NOMO-1 treated with dmso at 0.1 percent for 144 hours (cell line): ENCODE measurements at regions not wholly inside any gene's neighbourhood (a gene's known extent, or its start where the extent isn't known, plus 50 kb on each side); places are given as distances from the start of the nearest gene placed in this dataset.

ENCODE experiments used
- DNase-seq: peaks from one replicate; lab custom pipeline; 2025; ENCODE audit not compliant: unreplicated experiment; lab: John Stamatoyannopoulos, UW

DNA sequence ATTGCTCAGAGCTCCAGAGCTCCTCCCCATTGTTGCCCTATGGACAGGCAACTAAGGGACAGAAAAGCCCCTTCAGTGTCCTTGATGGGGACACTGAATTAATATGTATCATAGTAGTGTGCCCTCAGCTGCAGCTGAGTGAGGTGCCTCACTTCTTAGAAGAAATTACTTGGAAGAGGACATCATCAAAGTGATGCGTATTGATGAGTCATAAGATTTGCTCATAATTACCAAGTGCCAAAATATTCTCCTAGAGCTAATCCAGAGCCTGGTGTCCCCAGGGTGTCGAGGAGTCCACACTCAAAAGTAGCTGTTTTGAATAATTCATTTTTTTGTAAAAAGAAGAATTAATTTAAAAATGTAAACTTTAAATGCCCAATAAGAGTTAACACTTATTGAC, 200.7 kb upstream of the SEMA6D start:
- DNase-seq, result no peak

DNA sequence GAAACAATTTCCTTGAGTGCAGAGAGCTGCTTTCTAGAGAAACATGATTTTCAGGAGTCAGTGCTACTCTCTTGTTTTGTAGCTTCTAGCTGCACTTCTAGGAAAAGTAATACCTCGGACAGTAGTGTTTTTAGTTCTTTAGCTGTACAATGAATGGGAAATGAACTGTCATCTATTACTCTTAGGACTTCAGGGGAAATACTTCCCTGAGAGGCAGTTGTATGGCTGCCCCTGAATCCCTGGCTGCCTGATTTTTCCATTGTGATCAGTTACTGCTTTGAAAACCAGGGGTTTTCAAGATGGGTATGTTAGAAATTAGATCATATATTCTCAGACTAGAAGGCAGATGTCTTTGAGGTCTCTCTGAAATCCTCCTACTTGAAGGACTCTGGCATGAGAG, 200.3 kb upstream of the SEMA6D start:
- DNase-seq, result no peak

DNA sequence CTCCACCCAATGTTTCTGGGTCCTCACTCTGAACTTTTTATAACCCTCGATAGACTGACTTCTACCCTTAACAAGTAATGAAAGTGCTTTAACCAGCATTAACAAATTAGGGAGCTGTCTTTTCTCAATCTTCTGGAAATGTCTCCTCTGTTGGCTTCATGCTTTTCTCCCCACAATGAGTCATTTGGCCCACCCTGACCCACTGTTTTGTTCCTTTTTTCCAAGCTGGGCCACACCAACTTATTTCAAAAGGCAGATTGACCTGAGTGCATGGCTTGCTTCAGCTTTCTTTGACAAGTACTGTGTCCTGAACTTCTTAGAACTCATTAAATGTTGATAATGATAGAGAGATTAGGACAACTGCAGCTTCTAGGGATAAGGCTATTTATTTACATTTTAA, 199.6 kb upstream of the SEMA6D start:
- peak; percentile 23 for DNase-seq

DNA sequence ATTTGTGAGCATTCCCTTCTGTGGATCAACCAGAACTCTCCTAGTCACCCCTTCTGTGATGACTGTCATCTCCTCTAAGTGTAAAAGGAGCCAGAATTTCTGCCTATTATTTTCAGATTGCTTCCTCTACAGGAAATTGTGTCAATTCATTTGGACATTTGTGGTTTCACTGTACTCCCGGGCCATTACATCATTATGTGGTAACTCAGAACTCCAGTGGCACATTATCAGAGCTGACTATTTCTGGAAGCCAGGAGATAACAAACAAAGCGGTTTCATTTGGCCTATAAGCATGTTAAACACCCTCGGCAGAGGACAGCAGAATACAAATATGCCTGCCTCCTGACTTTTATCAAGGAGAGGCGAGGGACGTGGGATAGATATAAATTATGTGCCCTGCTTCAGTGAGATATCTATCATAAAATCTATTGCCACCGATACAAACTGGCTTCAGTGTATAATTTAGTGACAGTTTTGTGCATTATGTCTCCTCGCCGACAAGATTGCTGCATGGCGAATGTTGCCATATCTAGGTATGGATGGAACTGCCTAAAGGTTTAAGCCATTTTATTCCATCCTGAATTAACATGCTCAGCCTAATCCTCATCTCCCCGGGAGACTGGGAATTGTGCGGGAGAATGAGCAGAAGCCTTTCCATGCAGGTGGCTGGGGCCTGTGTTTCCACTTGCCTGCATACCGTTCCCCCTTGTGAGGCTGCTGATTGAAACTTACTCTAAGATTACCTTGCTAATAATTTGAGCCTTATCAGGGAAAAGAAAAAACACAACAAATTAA, 193.4 kb upstream of the SEMA6D start:
- DNase-seq, result peak; percentile 69

DNA sequence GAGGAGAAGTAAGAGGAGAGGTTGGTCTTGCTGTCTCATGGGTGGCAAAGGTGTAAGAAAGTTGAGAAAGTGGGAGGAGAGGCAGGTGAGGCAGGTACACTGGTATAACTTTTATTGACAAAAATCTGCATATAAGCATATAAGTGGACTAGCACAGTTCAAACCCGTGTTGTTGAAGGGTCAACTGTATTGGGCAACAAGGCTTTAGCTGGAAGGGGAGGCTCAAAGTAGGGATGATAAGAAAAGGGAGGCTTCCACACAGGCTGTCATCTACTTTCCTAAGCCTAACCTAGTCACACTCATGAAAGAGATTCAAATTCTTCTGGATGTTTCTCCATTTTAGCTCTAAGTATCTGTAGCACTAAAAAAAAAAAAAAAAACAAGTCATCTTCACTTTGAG, 188.1 kb upstream of the SEMA6D start:
- no peak for DNase-seq

DNA sequence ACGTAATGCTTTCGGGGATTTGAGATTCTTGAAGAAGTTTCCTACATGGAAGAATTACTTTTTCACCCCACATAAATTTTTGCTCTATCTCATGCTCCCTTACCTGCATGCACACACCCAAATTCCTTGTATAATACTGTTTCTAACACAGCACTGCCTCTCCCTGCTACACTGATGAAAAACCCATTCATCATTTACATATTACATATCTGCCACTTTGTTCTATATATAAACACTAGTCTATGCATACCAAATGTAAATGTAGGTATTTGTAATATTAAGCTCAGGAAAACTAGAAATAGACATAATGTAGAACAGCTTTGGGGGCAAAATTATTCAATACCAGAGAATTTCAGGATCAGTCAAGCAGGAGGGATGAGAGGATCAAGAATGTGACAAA, 182.6 kb upstream of the SEMA6D start:
- DNase-seq, result no peak

DNA sequence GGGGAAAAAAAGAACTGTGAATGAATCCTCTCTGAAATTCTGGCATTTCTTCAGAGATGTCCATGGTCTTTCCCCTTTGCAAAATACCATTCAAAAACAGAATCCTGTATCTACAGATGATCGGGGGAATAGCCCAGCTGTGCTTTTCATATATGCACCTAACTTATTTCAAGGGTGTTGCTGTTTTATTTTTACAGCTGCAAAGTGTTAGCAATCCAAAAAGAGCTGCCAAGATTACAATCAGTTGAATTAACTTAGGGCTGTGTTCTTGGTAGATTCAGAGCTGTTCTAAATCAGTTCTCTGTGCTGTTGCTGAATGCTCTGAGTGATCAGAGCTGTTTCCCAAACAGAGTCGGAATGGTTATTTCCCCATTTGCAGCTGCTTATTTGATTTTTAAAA, 175.7 kb upstream of the SEMA6D start:
- DNase-seq, result no peak

DNA sequence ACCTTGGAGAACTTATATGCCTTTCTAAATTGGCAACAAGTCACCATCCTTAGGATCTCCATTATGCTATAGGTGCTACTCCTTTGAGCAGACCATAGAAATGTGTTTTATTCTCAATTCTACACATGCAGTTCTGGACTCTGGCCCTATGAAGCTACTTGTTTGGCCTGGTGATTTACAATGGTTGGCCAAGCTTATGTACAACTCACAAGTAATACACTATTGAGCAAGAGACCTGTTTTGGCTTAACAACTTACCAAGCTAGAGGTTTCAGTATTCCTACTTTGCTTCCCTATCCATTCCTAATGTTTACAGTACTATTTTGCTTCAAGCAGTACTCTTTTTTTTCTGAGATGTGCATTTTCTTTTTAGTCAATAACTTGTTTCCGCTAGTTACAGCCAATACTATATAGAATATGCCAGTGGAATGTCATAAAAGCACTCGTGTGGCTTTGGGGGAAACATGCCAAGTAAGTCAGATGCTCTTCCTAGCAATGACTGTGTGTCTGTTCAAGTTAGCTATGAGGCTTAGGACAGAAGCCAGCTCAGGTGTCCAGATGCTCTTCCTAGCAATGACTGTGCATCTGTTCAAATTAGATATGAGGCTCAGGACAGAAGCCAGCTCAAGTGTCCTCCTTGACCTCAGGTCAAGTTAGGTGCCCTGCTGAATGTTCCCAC, 174.9 kb upstream of the SEMA6D start:
- no peak for DNase-seq

DNA sequence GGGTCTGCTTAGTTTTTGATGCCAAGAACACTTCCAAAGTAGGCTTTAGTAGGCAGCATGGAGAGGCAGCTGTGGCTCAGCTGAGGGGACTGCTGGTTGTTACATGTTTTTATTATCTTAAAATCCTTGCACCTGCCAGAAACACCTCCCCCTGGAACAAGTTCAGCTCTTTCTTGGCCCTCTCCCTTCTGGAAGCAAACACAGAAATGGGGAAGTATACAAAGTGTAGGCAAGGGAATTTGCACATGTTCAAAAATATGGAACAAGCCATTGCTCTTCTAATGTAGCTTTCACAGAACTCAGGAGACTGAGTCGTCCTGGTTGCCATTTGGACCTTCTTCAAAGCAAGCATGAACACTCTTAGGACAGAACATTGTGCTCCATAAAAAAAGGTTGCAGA, 169.1 kb upstream of the SEMA6D start:
- no peak for DNase-seq

DNA sequence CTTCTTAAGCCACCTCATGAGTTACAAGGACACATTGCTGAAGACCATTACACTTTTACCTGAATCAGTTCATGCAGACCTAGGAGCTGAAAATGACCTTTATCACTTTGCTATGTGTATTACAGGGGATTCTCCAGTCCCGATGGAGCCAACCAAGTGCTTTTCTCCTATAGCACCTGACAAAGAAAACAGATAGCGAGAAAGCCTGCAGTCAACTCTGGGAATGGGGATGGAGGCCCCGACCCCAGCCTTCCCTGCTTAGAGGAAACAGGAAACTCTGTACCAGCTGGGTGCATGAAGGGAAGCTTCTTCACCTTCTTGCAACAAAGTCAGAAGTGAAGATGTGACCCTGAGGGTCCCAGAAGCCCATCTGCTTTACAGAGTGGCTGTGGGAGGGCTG, 168.3 kb upstream of the SEMA6D start:
- no peak for DNase-seq

DNA sequence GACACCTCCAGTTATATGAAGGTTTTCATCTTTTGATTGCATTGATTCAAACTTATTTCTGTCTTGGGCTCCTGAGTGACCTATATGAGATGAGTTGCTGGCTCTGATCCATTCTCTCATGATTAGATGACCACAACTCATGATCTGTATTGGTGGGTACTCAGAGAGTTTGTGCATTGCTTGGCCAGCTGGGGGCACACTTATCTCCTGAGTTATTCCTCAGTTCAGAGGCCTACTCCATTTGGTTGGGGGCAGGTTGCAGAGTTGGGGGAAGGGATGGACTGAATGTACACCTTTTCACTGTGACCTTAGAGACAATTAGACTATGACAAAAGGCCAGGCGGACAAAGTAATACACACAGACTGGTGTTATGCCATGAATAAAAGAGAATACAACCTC, 166.2 kb upstream of the SEMA6D start:
- DNase-seq, result no peak

DNA sequence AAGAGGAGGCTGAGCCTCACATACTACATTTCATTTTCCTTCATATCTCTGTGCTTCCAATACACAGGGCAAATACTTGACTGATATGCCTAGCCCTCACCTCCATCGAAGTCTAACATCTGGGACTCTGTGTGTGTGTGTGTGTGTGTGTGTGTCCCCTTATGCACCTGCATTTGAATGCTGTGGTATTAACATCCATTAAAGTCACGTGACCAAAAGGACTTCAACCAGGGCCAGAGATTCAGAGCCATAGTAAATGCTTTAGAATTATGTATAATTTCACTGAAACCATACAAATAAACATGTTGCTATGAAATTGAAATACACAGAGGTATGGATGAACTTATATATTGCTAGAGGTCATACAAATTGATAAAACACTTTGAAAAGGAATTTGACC, 165.8 kb upstream of the SEMA6D start:
- DNase-seq, result no peak

DNA sequence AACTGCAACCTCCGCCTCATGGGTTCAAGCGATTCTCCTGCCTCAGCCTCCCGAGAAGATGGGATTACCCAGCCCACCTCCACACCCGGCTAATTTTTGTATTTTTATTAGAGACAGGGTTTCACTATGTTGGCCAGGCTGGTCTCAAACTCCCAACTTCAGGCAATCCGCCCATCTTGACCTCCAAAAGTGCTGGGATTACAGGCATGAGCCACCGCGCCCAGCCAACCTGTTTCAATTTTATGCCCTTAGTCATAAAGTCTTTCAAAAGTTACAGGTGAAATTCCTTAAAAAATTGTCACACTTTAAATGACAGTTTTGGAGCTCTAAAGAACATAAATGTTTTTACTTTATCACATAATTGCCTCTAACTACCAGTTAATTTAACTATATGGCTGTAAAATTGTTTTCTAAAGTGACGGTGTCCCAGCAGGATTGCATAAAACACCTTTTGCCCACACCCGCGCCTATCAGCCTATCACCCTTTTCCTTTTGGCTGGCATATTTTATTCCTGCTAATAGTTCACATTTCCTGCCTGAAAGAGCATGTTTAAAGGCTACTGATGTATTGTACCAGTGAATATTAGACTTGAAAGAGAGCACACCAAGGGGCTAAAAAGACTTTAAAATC, 164.2 kb upstream of the SEMA6D start:
- no peak for DNase-seq

DNA sequence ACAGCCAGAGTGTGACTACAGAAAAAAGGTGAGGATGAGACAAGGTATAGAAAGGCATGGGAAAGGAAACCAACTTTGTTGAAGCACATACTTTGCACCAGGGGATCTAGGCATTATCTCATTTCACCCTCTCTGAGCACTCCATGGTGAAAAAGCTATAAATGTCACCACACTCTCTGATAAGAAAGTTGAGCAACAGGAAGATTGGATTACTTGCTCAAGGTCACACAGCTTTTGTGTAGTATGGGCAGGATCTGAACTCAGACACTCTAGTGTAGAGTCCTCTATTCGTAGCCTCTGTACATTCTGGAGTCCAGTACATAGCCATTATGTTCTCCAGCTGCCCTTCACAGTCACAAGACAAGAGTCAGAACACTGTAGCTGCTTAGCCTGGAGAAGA, 163.4 kb upstream of the SEMA6D start:
- no peak for DNase-seq

DNA sequence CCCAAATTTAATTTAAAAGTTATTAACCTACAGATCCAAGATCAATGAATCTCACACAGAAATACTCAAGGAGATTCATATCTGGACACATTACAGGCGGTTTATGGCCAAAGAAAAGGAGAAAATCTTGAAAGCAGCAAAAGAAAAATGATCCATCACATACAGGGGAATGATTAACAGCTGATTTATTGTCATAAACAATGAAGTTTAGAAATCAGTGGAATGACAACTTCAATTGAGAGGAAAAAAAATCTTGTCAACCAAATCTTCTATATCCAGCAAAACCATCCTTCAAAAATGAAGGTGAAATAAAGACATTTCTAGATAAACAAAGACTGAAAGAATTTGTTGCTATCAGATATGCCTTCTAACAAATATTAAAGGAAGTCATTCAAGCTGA, 156.2 kb upstream of the SEMA6D start:
- DNase-seq, result no peak

DNA sequence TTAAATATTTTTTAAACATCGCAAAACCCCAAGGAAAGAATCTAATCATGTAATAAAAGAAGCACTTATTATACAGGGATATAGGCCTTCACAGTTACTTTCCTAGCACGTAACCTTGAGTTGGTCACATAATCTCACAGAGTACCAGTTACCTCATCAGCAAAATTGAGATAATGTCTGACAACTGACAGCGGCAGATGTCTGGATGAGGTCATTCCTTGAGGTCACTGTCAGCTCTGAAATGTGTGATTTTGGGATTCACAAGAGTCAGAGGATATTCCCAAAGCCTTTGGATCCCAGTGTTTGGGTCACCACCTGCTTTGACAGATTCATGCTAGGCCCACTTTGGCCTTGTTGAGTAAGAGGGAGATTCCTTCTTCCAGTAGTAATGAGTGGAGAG, 151.4 kb upstream of the SEMA6D start:
- DNase-seq, result no peak

DNA sequence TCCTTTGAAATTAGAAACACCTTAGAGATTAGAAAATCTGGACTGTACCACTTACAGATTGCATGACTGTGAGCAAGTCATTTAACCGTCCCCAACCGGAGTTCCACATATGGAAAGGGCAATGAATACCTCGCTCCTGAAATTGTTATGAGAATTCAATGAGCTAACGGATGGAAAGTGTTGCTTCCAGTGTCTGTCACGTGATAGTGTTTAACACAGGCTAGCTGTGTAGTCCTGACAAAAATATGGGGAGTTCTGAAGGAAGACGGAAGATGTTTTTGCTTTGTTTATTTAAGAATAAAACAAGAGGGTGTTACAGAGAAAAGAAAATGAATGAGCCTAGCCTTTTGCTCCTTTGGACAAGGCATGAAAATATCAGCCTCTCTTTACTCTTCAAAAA, 150.7 kb upstream of the SEMA6D start:
- DNase-seq, result no peak

DNA sequence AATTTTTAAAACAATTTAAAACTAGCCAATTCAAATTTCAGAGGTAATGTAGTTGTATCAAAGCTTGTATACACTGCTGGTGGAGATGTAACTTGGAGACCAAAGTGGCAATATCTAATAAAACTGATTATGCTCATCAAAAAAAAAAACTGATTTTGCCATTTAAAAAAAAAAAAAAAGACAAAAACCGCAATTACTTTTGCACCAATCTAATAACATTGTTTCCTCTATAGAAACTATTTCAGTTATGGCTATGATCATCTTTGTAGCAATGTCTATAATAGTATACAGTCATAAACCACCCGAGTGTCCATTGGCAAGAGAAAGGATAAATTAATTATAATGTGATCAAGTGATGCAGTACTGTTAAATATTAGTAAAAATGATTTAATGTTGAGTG, 149.3 kb upstream of the SEMA6D start:
- no peak for DNase-seq

DNA sequence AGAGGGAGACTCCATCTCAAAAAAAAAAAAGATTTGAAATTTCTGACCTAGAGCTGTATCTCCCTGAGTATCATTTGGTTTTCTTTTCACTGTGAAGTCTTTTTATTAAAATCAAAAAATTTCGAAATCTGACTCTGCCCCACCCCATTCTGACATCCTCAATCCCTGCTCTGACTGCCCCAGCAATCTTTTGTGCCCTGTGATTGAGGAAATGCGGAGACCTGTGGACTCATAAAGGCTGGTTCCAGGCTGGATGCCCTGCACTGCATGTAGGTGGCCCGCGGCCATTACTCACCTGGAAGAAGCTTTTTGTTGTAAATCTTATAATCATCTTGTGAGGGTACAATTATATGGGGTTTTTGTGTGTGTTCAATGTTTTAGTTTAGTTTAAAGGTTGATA, 147.3 kb upstream of the SEMA6D start:
- no peak for DNase-seq

DNA sequence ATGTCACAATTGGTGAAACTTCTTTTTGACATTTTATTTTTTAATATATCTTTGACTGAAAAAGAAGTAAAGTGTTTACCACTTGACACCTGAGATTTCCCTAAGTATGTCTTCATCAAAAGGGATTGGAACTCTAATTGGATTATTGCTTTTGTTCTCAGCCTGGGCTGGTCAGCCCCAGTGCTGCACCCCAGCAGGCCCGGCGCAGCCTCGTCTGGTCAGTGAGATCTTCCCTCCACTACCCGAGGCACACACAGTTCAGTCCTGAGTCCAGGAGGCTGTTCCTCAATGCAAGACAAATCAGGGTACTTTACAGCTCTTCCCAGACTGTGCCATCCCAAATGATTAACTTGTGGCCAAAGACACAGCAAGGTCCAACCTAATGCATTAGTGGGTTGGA, 146.9 kb upstream of the SEMA6D start:
- no peak for DNase-seq

DNA sequence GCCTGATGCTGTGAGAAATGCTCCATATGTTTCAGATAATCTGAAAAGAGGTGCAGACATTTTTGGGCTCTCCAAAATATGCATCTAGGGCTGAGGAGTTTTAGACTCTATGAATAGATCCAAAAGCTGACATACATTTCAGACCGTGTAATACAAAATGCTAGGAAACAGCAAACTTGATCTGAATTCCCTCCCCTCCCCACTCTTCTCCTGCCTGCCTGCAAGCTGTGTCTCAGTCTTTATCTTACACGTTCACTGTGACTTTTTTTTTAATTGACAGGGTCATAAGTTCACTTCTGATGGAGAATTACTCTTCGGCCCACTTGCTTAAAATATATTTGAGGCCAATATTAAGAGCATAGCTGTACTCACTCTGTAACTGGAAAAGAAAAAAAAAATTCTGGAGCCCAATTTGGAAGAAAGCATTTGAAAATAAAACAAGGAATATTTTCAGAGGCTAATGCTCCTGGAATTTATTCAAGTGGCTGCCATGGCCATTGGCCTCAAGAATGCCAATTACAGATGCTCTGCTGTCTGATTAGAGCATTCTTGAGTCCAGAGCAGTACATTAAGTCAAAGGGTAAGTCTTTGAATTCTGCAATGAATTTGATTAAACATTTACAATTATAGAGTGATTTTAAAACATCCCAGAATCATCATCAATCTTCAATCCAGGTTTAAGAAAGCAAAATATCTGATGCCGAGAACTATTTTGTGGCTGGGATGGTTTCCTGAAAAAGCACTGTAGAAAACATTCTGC, 146.2 kb upstream of the SEMA6D start:
- no peak for DNase-seq

DNA sequence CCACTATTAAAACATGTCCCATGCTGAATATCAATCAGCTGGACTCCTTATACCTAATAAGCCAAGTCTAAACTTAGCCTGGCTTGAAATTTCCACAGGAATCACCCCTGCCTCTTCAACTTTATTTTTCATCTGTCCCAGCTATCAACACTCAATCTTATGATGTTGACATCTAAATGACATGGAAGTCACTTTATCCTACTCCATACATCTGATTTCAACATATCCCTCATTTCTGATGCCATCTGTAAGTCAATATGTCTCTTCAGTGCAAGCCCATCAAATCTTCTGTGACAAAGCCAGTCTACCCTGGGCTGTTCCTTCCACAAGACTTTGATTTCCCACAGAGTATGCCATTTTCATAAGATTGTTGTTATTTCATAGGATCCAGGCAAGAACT, 143.6 kb upstream of the SEMA6D start:
- DNase-seq, result no peak
